Stimulated activated CD8-positive, alpha-beta memory T cell treated with anti-CD3 and anti-CD28 coated beads, Interleukin-2, amount 100 ng/mL, for 1 hour (primary cell): ENCODE measurements at regions not wholly inside any gene's neighbourhood (a gene's known extent, or its start where the extent isn't known, plus 50 kb on each side); places are given as distances from the start of the nearest gene placed in this dataset.

Experiments
- DNase-seq, 2 donors: peaks; one replicate each; pipeline ENCODE4 v3.0.0-alpha.2; 2020; ENCODE audit warnings: low read depth in 2 of 2

DNA sequence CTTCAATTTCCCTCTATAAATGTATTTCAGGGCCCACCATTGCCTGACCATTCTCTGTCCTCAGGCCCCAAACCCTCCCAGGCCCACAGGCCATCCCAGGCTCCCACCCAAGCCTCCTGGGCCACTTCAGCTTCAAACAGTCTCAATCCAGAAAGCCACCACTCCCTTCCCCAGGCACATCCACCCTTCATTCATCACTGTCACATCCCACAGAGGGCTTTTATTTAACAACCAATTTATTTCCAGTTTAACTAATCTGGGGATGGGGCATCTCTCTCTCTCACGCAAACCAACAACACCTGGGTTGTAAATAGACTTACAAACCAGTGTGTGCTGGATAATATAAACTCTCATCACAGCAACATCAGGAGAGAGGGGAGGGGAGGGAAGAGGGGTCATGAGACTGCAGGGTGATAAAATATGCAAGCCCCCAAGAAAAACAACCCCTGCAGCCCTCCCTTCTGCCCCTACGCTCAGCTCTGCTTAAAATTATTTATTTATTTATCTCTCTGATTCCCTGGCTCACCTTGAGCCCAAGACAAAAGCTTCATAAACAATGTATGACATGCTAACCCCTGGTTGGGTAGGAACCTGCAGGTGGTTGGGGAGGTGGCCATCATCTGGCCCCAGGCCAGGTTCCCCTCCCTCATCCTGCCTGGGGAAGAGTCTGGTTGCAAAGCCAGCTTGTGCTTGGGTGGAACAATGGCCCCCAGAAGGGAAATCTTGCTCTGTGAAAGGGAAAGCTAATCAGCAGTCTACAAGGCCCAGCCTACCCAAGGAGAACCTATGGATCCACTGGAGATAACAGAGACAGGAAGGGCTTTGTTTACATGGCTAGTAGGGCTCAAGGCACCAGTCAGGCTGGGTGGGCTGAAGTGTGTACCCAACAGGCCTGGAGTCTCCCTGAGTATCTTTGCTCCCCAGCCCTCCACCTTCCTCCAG is 359.2 kb downstream of the BUD13 start:
- no peak for DNase-seq

DNA sequence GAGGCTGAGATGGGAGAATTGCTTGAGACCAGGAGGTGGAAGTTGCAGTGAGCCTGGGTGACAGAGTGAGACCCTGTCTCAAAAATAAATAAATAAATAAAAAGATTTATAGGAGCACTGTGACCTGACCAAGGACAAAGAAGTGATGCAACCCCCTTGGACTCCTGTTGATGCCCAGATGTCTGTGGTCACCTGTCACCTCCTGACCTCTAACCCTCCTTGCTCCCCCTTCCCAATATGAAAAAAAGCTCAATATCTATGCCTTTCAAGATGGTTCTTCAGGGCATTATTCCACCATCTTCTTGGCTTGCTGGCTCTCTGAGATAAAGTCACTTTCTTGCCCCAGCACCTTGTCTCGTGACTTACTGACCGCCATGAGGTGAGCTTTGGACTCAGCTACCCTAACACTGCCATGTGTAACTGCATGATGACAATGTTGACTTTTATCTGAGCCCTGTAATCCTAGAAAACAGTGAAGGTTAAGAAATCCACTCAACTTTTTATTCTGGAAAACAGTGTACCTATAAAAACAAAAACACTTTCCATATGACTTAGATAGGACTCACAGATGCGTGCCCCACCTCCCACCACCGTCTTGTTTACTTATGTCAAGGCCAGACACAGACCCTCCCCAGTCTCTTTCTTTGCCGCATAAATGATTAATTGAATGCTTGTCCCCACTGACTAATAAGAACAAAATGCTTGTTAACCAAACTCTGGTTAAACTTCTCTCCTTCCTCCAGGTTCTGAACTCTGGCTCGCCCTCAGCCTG is 360.5 kb downstream of the BUD13 start:
- no peak for DNase-seq

DNA sequence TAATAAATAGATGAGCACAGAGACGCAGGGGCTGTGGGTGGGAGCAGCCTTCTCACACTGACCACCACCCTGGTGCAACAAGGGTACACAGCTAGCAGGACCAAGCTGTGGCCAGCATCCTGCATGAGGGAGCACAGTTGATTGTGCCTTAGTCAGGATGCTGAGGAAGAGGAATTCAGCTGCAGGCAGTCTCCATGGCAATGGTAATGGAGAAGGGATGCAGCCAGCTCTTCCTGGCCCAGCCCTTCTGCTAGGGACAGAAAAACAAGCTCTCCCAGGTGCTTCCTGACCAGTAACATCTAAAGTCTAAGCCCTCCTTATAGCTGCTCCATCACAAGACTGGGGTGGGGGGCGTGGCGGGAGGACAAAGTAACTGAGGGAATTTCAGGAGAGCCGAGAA is 363.5 kb downstream of the BUD13 start:
- DNase-seq, result no peak

DNA sequence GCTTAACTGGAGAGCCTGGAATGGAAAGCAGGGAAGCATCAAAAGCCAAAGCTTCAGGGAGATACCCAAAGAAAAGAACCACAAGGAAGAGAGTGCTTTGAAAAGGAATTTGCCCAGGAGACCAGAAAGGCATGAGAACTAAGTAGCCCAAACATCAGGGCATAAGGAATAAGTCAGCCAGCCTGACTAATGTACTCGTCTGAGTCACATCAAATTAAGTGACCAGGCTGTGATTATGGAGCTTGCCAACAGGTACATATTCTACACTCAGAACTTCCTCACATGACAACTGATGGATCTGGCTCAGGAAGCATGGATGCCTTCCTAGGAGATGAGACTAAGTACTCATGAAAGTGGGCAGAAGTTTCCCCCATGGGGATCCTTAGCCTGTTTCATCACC is 366.7 kb downstream of the BUD13 start:
- DNase-seq, result no peak

DNA sequence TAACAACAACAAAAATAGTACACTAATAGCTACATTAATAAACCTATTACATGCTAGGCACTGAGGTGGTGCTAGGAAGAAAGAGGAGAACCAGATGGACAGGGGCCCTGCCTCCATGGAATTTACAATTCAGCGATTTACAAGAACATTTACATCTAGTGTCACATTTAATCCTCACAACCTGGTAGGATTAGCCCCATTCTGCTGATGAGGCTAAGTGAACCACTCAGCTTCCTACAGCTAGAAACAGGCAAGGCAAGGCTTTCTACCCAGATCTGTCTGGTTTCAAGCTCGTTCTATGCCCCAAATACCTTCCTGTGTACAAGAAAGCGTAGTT is 368.4 kb downstream of the BUD13 start:
- DNase-seq, result no peak

DNA sequence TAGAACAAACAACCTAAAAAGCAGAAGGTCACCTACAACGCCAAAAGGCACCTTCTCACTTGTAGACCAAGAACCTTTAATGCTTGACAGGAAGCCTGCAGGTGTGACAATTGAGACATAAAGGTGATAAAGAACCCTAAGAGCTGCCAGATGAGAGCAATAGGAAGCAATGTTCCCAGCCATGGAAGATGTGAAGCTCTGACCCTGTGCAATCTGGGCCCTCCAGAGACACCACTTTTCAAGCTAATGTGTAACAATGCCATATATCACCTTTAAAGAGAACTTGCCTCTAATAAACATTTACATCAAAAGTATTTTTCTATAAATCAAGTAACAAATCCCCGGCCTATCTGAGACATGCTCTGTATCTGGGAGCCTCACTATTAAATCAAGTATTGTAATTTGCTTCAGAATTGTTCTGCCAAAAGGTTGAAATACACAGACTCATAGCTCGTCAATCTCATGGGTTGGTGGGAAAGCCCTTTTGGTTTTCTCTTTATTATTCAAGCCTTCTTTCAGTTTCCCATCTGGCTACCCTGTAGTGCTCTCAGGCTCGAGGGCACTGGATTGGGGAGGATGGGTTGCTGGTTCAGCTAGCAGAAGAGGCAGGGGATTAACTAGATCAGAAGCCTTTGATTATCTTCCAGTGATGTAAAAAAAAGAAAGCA is 368.9 kb downstream of the BUD13 start:
- DNase-seq, result no peak

DNA sequence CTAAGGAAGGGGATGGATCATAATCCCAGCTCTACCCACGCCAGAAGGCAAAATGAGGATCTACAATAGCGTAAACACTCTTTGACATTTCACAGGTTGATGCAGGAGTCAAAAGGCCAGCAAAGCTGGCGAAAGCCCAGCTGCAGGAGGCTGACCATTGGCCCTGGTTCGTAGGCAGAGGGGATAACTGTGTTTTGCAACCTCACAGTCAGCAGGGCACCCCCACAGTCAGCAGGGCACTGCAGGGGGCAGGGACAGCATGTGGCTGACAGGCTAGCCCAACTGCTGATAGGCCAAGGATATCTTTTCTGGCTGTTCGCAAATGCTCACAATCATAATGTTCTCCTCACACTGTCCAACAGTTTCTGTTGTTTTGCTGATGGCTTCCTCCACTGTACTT is 372.7 kb downstream of the BUD13 start:
- DNase-seq, result no peak

DNA sequence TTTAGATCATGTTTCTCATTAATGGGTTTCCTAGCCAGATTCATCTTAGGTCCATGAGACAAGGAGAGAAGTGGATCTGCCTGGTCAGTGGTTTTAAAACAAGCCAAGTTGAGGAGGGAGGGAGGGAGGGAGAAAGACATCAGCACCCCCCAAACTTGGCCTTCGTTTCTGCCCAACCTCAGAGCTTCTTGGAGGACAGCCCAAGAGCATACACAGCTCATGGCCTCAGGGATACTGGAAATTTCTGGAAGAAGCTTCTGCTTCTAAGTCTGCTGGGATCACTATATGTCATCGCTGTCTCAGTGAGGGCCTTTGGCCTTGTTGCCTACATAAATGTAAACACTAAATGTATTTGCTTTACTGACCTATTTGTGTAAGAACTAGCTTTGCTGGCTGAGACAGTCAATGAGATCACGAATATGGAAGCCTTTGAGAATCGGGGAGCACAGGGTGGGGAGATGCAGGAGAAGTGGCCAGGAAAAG is 375.1 kb downstream of the BUD13 start:
- DNase-seq, result no peak

DNA sequence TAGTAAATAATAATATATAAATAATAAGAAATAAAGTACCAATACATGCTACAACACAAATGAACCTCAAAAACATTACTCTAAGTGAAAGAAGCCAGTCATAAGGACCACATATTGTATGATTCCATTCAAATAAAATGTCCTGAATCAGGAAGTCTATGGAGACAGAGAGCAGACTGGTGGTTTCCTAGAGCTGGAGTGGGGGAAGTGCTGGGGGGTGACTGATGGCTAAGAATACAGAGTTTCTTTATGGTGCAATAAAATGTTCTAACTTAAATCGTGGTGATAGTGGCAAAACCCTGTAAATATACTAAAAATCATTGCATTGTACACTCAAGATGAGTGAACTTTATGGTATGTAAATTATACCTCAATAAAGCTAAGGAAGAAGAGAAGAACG is 376.5 kb downstream of the BUD13 start:
- no peak for DNase-seq

DNA sequence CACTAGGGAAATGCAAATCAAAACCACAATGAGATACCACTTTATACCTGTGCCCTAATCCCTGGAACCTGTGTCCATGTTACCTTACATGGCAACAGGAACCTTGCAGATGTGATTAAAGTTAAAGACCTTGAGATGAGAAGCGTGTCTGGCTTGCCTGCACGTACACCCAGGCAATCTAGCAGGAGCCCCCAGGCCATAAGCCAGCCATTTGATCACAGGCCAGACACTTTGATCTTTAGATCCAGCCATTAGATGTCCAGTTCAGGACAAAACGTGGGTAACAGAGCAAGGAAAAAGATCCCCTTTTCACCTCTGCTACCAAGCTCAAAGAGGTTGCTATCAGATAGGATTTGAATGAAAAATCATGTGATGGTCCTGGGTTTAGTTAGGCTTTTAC is 378.8 kb downstream of the BUD13 start:
- no peak for DNase-seq

DNA sequence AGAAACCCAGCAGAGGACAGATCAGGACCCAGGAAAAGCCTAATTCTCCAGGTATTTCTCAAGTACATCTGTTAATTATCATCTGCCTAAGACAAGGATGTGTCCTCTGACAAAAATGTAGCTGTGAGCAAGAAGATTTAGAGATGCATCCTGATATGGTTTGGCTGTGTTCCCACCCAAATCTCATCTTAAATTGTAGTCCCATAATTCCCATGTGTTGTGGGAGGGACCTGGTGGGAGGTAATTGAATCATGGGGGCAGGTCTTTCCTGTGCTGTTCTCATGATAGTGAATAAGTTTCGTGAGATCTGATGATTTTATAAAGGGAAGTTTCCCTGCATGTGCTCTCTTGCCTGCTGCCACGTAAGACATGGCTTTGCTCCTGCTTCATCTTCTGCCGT is 381.8 kb downstream of the BUD13 start:
- no peak for DNase-seq

DNA sequence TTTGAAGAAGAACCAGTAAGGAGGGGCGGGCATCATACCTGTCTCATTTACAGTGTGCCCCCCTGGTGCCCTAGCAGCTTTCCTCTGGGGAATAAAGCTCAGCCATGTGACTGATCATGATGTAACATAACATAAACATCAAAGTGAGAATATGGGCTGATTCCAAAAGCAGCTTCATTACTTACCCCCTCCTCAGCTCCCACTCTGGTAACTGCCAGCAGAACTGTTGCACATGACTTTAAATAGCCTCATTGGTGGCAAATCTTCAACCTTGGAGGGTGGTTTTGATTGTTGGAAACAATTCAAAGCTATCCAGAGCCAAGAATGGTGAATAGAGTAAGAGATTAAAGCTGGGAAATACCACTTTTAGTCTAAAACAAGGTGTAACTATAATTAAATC is 384.6 kb downstream of the BUD13 start:
- no peak for DNase-seq

DNA sequence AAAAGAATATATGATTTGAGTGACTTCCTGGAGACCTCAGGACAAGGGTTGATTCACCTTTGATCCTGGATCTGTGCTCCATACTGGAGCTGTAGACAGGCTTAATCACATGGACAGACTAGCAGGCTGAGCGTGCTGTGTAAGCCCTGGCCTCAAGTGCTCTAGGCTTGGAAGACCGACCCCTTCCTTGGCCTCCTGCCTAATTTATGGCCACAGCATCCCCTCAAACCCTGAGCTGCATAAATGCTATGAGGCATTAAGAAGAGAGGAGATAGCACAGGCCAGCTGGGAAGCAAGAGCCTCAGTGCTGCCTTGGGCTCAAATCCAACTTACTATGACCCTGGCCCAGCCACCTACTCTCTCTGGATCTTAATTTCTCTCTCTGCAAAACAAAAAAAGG is 385.1 kb downstream of the BUD13 start:
- DNase-seq, result no peak

DNA sequence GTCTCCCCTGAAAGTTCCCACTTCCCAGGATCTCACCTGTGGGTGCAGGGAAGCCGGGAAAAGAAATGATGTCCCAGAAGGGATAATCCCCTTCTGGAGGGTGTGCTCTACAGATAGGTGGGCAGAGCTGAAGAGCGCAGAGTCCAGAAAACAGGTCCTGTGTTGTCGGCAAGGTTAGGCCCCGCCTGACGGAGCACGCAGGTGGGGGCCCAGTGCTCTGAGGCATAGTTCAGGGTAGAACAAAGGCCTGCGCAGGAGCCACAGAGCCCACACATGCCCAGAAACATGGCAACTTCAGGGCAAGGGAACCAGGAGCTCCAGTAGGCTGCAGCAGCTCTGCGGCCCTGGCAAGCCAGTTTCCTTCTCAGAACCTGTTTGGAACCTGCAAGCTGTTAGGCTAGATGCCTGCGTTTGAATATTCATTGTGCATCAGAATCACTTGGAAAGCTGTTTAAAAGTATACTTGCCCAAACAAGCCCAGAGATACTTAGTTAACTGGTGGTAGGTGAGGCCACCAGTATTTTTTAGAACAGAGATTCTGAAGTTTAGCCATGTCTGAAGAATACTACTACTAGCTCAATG is 386.6 kb downstream of the BUD13 start:
- no peak for DNase-seq

DNA sequence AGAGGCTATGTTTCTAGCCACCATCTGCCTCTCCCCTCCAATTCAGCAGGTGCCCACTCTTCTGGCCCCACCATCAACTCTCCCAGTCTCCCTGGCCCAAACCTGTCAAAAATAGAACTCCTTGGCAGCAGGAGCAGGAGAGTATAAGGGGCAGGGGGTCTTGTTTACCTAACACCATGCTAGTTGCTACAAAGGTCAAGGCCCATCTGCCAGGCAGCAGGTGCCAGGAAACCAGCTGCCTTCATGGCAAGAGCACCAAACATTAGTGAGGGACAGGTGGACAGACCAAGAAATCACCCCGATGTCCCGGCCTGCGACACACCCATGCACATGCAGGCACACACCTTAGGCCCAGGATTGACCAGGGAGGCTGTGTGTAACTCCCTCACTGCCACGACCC is 387.9 kb downstream of the BUD13 start:
- DNase-seq, result no peak

DNA sequence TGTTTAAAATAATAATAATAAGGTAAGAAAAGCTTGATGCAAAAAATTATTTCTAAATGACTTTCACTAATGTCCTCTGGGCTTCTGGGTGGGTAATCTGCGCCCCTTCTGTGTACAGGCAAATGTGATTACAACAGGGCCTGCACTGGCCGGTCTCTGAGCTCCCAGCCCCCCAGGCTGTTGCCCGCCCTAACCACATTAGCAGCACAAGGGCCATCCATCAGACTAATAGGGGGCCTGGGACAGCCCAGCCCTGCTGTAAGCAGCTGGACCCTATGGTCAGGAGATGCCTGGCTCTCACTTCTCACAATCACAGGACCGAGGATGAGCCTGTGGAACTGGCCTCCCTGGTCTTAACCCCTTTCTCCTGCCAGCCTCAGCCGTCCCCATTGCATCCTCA is 388.4 kb downstream of the BUD13 start:
- no peak for DNase-seq

DNA sequence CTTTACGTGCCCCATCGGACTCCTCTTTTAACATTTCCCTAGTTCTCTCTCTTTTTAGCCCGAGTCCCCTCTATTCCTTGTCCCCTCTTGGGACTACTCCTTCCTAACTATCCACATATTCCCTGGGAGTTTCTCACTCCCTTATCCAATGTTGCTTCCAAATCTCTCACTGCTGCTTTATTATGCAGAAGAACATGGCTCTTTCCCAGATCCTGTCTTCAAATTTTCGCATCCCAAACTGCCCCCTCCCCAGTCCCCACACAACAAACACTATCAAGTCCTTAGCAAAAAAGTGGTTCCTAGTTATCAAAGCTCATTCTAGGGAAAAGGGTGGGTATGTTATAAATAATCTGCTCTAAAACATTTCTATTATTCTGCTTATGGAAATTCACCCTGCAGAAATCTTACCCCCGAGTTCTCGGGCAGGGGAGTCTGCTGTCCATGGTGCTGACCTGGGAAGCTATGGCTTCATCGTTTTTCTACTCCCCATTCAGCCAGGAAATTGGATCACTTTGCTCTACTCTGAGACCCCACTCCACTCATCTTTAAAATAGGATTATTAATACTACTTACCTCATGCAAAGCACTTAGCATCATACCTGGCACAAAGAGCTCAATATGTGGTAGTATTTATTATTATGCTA is 393.5 kb downstream of the BUD13 start:
- DNase-seq, result no peak

DNA sequence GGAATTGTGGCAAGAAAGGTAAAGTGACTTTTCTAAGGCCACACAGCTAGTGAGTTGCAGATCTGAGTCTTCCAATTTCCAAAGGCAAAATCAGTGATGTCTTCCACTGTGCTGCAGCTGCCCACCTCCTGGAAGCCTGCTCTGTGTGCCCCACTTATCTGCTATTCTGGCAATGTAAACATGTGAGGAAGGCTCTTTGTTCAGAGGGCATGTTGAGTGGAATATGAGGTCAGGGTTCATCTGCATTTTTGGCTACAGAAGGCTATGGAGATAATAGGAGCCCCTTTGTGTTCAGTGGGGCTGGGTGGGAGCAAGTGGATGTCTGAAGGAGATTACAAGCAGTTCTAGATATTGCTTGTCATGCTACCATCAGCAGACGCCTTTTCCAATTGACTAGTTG is 396.2 kb downstream of the BUD13 start:
- DNase-seq, result no peak

DNA sequence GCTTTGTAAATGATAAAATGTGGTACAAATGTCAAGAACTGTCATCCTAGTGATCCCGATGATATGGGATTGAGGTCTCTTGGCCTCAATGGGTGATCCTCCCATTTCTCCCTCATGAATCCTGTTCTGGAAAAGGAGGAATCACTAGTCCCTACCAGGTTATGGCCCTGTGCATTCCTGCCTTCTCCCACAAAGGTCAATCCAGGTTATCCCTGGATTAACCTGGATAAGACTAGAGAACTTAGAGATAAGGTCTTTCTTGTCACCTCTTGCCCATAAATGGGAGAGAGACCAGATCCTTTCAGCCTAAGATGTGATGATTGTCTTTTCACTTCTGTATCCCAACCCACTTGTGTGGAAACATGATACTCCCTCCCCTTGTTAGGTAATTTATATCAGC is 396.7 kb downstream of the BUD13 start:
- no peak for DNase-seq

DNA sequence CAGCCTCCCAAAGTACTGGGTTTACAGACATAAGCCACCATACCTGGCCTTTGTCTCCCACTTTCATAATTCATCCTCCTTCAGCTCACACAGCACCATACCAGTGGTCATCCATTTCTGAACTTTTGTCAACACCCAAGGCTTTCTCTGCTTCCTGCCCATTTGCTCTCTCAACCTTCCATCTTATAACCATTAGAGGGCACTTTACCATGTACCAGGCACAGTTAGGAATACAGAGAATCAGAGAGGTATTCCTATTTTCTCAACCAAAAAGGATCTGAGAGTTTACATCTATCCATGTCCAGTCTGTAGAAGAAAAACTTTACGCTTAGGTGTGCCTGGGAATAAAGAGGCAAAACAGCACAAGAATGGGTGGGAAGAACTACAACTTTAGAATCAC is 397.6 kb downstream of the BUD13 start:
- DNase-seq, result no peak

DNA sequence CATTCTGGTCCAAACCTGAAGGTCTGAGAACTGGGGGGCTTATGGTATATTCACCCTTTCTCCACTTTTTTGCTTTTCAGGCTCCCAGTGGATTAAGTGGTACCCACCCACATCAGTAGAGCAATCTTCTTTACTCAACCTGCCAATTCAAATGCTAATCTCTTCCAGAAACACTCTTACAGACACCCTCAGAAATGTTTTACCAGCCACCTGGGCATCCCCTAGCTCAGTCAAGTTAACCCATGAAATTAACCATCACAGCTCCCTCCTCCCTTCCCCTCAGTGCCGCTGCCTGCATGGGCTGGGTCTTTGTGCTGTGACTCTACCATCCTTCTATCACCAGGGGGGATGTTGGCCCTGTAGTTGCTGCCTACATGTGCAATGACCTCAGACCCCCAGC is 398.7 kb downstream of the BUD13 start:
- no peak for DNase-seq
